A549 (cell line): ENCODE measurements at regions not wholly inside any gene's neighbourhood (a gene's known extent, or its start where the extent isn't known, plus 50 kb on each side); places are given as distances from the start of the nearest gene placed in this dataset.

ENCODE experiments used
- CEBPB ChIP-seq, 2 experiments: fragments of >200 bp in 1 of 2; sonication (Bioruptor Twin) in 1 of 2; formaldehyde crosslinking in 1 of 2; IDR thresholded peaks; 2 replicates each; pipeline ENCODE4 v1.6.1; 2012 to 2016
- CTCF ChIP-seq: fragments of >200 bp; sonication (Bioruptor Twin); formaldehyde crosslinking; IDR thresholded peaks from 3 replicates; pipeline ENCODE4 v1.5.1; 2016
- EP300 ChIP-seq, 2 experiments: fragments of >200 bp; sonication (Bioruptor Twin); formaldehyde crosslinking; IDR thresholded peaks; 2 replicates in 1 of 2; 3 replicates in 1 of 2; pipeline ENCODE4 v1.6.1; 2016 to 2017
- KDM1A ChIP-seq: fragments of 200-600 bp; sonication (generic); IDR thresholded peaks from 2 replicates; pipeline ENCODE4 v1.6.1; 2016; ENCODE audit warnings: low read depth, mild to moderate bottlenecking
- MYC ChIP-seq: IDR thresholded peaks from 2 replicates; pipeline ENCODE4 v1.6.1; 2012; ENCODE audit warnings: mild to moderate bottlenecking, inconsistent platforms, low read length, improper control_type of control experiment, borderline replicate concordance
- PBX3 ChIP-seq: IDR thresholded peaks from 2 replicates; pipeline ENCODE4 v1.6.1; 2012
- POLR2A ChIP-seq: IDR thresholded peaks from 2 replicates; pipeline ENCODE4 v1.6.1; 2012; ENCODE audit warnings: mild to moderate bottlenecking, low read length
- RAD21 ChIP-seq, 2 experiments: fragments of >200 bp in 1 of 2; sonication (Bioruptor Twin) in 1 of 2; formaldehyde crosslinking in 1 of 2; IDR thresholded peaks in 1 of 2; conservative IDR thresholded peaks in 1 of 2; 2 replicates in 1 of 2; 3 replicates in 1 of 2; pipeline ENCODE4 v1.6.1; 2012 to 2018; ENCODE audit warnings: inconsistent platforms in 1 of 2
- REST ChIP-seq: fragments of 200-600 bp; sonication (generic); IDR thresholded peaks from 2 replicates; pipeline ENCODE4 v1.6.1; 2016; ENCODE audit warnings: antibody characterized with exemption, mild to moderate bottlenecking, moderate library complexity

- TF ChIP-seq MYC (no peak), REST (no peak), EP300 (IDR thresholded peaks at IDR 0.05) (no peak), PBX3 (no peak), KDM1A (no peak), CEBPB (IDR thresholded peaks at IDR 0.05) (no peak), CTCF (no peak), POLR2A (no peak), RAD21 (conservative IDR thresholded peaks at IDR 0.05 in 1 of 2, IDR thresholded peaks at IDR 0.05 in 1 of 2) (no peak)
These were observed 439.1 kb upstream of the GCFC2 start for GRCh38 chr2:76149846-76150245.
